ENCODE measurements at regions not wholly inside any gene's neighbourhood (a gene's known extent, or its start where the extent isn't known, plus 50 kb on each side); places are given as distances from the start of the nearest gene placed in this dataset.

DNA sequence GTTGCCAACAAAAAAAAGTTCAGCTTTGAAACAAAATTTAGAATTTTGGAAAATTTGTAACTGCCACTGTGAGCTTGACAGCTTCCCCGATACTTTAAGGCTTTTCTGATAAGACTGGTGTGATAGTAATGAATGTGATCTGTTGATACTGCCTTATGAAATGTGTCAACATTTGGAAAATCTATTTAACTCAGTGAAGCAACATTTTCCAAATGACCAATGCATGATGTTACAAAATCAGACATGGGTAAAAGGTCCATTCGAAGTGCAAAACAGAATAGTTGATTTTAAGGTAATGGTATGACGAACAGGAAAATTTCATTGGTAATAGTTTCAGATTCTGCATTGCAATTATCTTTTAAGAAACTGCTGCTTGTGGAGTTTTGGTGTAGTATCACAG is 175.4 kb downstream of the SEM1 start:
- no peak for ATAC-seq
- H3K27ac Mint-ChIP-seq = no peak overlapping the region
- no peaks in the 10 kb centered on the region for H3K4me1 Mint-ChIP-seq

DNA sequence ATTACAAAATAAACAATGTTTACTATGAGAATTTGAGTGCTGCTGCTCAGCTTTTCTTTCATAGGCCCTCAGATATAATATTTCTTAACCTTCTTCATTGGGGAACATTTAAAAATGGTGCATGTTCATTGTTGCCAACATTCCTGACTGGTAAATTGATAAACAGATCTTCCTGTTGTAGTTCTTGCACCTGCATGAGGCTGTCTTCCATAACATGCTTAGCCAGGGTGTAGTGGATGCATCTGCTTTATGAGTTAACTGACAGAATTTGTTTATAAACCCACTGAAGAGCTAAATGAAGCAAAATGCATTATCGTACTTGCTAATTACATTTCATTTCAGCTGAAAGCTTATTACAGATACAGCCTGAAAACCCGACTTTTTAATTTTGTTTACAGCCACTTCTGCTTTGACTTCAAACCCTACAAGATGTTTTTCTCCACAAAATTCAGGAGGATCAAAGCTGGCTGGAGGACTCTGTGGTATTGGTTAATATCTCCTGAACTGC is 177.2 kb downstream of the SEM1 start:
- Mint-ChIP-seq H3K36me3 (no peaks in the 10 kb centered on the region), H3K9me3 (no peaks in the 10 kb centered on the region), H3K4me1 (no peaks in the 10 kb centered on the region), H3K4me3 (no peak overlapping the region), H3K27ac (no peak overlapping the region), H3K27me3 (peaks cover 11% of the 10 kb centered on the region)
- ATAC-seq = no peak

More for the DNA sequence above, 175.4 kb downstream of the SEM1 start:
- Mint-ChIP-seq H3K9me3 (no peaks in the 10 kb centered on the region), H3K36me3 (no peaks in the 10 kb centered on the region), H3K4me3 (no peak overlapping the region), H3K27me3 (peaks cover 11% of the 10 kb centered on the region)

DNA sequence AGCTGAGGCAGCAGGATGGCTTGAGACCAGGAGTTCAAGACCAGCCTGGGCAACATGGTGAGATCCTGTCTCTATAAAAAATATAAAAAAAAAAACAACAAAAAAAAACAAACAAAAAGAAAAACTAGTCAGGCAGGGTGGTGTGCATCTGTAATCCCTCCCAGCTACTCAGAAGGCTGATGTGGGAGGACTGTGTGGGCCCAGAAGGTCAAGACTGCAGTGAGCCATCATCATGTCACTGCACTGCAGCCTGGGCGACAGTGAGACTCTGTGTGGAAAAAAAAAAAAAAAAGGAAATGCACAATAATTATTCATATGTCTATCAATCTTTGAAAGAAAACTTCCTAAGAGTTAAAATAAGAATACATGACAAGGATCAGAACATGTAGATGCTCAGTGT is 178.3 kb downstream of the SEM1 start:
- Mint-ChIP-seq H3K27me3 (peaks cover 11% of the 10 kb centered on the region), H3K9me3 (no peaks in the 10 kb centered on the region), H3K27ac (no peak overlapping the region), H3K4me3 (no peak overlapping the region), H3K36me3 (no peaks in the 10 kb centered on the region), H3K4me1 (no peaks in the 10 kb centered on the region)
- no peak for ATAC-seq

DNA sequence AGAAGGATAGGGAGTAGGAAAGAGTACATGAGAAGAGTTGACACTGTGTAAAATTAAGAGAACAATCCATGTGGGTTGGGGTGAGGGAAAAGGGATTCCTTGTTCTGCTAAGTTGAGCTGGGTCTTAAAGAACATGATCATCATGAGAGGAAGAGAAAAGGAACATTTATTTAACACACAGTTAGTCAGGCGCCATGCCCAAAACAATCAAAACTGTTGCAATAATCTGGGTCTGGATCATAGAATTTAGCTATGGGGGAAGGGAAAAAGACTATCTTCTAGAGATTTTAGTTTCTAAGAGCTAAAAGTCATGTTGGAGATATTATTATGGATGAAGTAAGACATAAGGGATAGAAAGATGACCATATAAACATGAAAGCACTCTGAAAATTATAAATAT is 178.9 kb downstream of the SEM1 start:
- no peak for ATAC-seq
- no peak overlapping the region for H3K27ac Mint-ChIP-seq

DNA sequence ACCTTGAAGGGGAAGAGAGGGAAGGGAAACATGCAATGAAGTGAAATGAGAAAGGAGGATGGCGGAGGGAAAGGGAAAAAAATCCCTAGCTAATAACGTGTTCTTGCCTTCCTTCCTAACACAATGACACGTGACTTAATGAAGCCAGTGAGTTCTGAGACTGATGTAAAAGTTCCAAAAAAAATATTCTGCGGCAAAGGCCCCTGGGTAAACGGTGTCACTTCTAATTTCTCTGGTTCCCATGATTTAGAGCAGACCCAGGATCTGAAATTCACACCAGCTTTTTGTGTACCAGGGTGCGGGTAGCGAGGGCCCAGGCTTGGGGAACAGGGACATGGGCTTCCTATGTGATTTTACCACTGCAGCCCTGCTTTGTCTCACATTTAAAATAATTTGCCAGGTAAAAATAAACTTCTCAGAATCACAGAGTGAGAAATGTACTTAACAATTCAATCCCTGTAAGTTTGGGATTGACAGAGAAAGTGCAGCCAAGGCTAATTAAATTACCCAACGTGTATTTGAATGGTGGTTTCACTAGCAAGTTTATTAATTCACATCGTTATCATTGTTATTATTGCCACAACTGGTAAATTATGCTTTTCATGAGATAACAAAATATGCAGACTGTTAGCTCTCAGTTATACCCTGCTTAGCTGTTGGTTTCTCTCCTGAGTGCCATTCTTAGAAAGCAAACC is 182.4 kb downstream of the SEM1 start:
- Mint-ChIP-seq H3K4me3 (no peak overlapping the region), H3K4me1 (no peaks in the 10 kb centered on the region), H3K9me3 (no peaks in the 10 kb centered on the region), H3K27ac (no peak overlapping the region), H3K36me3 (no peaks in the 10 kb centered on the region), H3K27me3 (peaks cover 11% of the 10 kb centered on the region)
- ATAC-seq = no peak

More for the DNA sequence above, 178.9 kb downstream of the SEM1 start:
- Mint-ChIP-seq H3K36me3 (no peaks in the 10 kb centered on the region), H3K4me1 (no peaks in the 10 kb centered on the region), H3K27me3 (peaks cover 11% of the 10 kb centered on the region), H3K9me3 (no peaks in the 10 kb centered on the region), H3K4me3 (no peak overlapping the region)

DNA sequence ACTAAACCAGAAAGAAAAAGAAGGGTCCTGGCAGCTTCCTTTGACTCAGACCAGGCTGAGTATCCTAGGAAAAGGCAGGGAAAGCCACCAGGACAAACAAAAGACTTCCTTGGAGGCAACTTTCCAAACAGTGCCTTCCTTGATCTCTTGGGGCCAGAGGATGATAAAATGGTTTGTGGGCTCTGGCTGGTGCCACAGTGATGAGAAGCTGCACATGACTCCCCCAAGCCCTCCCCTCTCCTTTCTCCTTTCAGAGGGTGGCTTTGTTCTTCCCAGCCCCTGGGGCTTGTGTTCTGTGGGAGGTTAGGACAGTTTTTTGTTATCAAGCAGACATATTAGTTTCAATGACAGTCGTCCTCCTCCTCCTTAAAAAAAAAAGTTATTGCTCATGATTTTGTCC is 183.2 kb downstream of the SEM1 start:
- Mint-ChIP-seq H3K9me3 (no peaks in the 10 kb centered on the region), H3K36me3 (no peaks in the 10 kb centered on the region), H3K4me3 (no peak overlapping the region), H3K27me3 (peaks cover 11% of the 10 kb centered on the region), H3K4me1 (no peaks in the 10 kb centered on the region), H3K27ac (no peak overlapping the region)
- ATAC-seq = no peak

DNA sequence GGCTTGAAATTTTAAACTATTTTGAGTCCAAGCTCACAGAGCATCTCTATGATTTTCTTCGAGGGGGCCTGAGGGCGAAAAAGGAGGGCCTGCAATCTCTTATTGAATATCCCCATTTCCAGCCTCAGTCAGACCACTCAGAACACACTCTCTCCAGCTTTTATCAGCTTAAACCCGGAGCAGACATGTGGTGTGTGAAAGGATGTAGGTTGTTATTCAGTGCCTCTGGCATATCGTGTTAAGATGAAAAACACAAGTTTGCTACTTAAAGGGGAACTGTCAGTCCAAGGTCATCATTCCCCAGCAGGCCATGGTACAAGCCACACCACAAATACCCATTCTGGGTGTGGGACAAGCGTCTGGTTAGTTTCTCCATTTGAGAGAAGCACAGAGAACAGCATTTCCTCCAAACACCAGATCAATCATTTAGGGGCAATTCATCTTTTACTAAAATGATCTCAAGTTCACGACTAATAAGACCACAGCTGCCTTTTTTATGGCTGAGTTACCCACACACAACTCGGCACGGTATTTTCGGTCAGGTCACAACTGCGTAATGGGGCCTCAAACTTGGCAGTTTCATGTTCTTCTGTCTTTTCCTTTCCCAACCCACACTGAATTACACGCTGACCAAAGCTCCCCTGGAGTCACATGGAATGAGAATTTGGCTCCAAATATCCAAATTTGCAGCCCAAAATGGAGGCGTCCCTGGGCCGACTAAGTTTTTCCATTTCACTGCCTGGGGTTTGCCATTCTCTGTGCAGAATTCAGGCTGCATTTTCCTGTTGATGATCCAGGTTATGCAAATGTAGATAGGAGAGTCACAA is 188.4 kb downstream of the SEM1 start:
- no peak overlapping the region for H3K27ac Mint-ChIP-seq
- H3K27me3 Mint-ChIP-seq = no peaks in the 10 kb centered on the region
- H3K36me3 Mint-ChIP-seq = no peaks in the 10 kb centered on the region
- H3K4me1 Mint-ChIP-seq = no peaks in the 10 kb centered on the region
- ATAC-seq = no peak
- H3K4me3 Mint-ChIP-seq = no peak overlapping the region
- peaks cover 3% of the 10 kb centered on the region for H3K9me3 Mint-ChIP-seq

DNA sequence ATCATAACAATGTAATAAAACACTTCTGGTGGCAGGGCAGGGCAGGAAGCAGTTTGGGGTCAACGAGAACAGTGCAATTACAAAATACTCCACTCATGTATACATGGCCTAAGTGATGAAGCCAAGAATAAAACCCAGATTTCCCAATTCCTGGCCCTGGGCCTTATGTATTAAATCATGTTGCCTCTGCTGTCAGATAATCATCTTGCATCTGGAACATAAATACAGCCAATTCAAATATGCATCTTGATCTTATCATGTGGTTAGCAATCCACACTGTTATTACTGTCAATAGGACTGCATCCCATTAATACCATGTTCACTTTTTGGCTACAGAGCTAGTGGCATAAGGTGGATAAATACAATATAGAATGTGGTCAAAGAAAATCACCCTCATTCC is 186.5 kb upstream of the SLC25A13 start:
- H3K27me3 Mint-ChIP-seq = peaks cover 11% of the 10 kb centered on the region
- no peak for ATAC-seq
- H3K4me1 Mint-ChIP-seq = no peaks in the 10 kb centered on the region
- H3K36me3 Mint-ChIP-seq = no peaks in the 10 kb centered on the region
- H3K27ac Mint-ChIP-seq = no peak overlapping the region
- no peak overlapping the region for H3K4me3 Mint-ChIP-seq
- no peaks in the 10 kb centered on the region for H3K9me3 Mint-ChIP-seq

DNA sequence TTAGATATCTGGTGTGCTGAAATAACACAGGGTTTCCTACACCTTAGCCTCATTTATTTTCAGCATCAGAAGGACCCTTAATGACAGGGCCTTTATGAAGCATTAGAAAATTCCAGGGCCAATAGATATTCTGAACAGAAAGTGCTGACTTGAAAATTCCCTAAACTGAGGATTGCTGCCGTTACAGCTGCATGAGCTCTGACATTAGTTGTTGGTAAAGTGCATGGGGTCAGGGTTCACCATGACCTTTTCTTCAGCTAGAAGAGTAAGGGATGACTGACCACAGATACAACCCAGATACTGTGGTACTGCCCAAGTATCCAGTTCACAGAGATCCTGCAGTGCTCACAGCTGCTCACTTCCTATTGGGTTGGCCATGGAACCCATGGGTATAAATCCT is 181.7 kb upstream of the SLC25A13 start:
- Mint-ChIP-seq H3K4me1 (no peaks in the 10 kb centered on the region), H3K27ac (no peak overlapping the region), H3K4me3 (no peak overlapping the region), H3K27me3 (no peaks in the 10 kb centered on the region), H3K36me3 (no peaks in the 10 kb centered on the region), H3K9me3 (no peaks in the 10 kb centered on the region)
- no peak for ATAC-seq

DNA sequence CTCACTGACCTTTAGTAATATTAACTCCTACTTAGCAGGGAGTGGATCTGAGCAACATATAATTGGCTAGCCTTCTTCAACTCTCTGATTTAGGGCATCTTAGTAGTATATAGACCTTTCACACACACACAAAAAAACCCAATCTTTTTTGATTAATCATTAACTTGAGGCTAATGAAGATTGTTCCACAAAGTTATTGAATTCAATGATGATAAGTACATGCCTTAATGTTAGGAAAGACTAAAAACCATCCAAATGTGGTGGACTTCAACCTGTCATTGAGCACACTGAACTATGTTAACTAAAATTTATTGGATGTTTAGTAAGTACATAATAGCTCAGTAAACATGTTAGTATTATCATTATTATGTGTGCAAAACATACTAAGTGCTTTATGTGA is 179.4 kb upstream of the SLC25A13 start:
- Mint-ChIP-seq H3K4me1 (no peaks in the 10 kb centered on the region), H3K27me3 (no peaks in the 10 kb centered on the region), H3K27ac (no peak overlapping the region), H3K4me3 (no peak overlapping the region), H3K9me3 (no peaks in the 10 kb centered on the region), H3K36me3 (no peaks in the 10 kb centered on the region)
- no peak for ATAC-seq

DNA sequence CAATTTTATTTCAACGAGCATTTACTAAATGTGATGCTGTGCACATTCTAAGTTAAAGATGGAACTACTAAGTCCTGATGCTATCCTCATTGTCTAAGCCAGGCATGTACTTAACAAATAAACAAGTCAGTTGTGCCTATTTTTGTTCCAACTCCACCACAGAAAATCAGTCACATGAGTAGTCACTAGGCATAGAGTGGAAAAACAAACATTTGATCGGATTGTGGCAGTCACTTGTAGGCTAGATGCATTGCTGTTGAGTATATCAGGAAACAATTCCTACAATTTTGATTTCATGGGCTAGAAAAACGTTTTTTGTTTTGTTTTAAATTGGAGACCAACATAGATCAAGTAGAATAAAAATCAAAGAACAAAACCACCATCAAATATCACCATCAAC is 177.6 kb upstream of the SLC25A13 start:
- peaks cover 3% of the 10 kb centered on the region for H3K27me3 Mint-ChIP-seq
- H3K4me3 Mint-ChIP-seq = no peak overlapping the region
- peaks cover 5% of the 10 kb centered on the region for H3K4me1 Mint-ChIP-seq
- H3K27ac Mint-ChIP-seq = no peak overlapping the region
- no peak for ATAC-seq
- no peaks in the 10 kb centered on the region for H3K36me3 Mint-ChIP-seq
- H3K9me3 Mint-ChIP-seq = no peaks in the 10 kb centered on the region

DNA sequence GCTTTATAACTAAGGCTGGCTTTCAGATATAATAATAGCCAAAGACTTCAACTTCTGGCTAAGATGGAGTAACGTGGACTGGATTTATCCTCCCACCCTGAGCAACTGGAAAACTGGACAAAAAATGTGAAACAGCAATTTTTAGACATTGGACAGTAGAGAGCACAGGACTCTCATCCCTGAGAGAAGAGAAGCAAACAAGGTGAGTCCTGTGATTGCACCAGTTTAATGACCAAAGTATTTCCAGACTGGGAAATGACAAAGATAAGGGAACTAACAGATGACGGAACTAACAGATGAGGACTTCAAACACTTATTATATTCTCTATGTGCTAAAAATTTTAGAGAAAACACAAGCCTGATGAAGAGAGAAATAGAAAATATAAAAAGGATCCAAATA is 175.7 kb upstream of the SLC25A13 start:
- Mint-ChIP-seq H3K27me3 (peaks cover 17% of the 10 kb centered on the region), H3K9me3 (no peaks in the 10 kb centered on the region), H3K4me1 (peaks cover 5% of the 10 kb centered on the region), H3K27ac (no peak overlapping the region), H3K4me3 (no peak overlapping the region), H3K36me3 (no peaks in the 10 kb centered on the region)
- ATAC-seq = no peak

DNA sequence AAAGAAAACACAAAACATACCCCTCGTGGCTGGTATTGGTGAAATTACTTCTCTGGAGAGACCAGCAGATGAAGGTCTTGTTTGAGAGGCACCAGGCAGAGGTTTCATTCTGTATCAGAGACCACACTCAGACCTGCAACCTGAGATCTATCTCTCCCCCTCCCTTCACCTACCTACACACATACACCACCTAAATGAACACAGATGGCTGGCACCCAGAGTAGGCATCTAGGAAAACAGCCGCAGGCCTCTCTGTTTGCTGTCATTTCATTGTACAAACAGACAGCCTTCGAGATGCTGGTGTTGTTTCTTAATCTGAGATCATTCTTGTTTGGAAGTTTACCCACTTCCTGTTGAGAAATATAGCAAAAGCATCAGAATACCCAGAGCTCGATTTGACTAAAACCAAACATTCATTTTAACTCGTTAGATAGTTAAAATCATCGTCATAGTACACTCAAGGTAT is 173.9 kb upstream of the SLC25A13 start:
- Mint-ChIP-seq H3K9me3 (no peaks in the 10 kb centered on the region), H3K4me3 (no peak overlapping the region), H3K27me3 (peaks cover 17% of the 10 kb centered on the region), H3K27ac (no peak overlapping the region), H3K36me3 (no peaks in the 10 kb centered on the region), H3K4me1 (peaks cover 5% of the 10 kb centered on the region)
- peak; percentile 74 for ATAC-seq

DNA sequence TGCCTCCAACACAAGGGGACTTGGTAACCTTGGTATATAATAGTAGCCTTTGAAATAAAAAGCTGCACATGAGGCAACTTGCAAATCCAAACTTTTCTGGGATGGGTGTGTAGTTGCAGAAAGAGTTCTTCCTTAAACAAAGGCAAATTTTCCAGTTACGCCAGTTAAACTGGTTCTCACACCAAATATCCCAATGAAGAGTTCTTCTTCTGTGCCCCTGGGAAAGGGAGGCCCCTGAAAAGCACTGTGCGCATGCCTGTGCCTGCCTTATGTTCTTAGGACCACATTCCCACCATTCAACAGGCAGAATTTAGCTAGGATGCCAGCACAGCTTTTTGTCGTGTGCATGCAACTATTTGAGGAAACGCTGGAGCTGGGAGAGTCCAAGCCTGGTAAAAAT is 164.8 kb upstream of the SLC25A13 start:
- Mint-ChIP-seq H3K36me3 (no peaks in the 10 kb centered on the region), H3K27ac (no peak overlapping the region), H3K4me1 (no peaks in the 10 kb centered on the region), H3K27me3 (no peaks in the 10 kb centered on the region), H3K9me3 (no peaks in the 10 kb centered on the region), H3K4me3 (no peak overlapping the region)
- no peak for ATAC-seq

DNA sequence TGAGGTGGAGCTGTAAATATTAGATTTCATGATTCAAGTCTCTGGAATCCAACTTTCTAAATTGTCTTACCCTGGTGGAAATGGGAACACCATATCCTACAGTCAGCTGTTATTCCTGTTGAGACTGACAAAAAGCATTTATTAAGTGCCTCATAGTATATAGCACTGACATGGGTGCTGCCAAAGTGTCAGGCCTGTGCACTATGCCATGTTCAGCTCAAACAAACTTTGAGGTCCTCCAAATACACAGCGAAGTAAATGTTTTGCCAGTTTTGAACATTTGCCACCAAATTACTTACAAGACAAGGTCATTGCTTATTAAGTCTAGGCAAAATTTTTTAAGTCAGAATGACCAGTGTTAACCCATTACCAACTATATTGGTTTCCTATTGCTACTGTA is 162.9 kb upstream of the SLC25A13 start:
- no peak overlapping the region for H3K27ac Mint-ChIP-seq

DNA sequence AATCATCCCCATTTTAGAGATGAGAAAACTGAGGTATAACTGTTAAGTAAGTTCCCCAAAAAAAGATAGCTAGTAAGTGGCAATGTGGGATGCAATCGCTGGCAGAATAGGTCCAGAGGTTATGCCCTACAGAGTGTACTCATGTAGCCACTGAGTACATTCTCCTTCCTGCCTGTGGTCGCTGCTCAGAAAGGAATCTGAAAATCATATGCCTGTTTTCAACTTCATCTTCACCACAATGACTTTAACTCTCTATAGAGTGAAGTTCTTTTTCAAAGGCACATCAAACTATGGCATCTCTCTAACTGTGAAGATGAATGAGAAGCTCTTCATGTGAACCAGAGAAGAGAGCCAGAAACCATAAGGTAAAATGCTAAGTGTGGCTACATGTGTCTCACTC is 162.2 kb upstream of the SLC25A13 start:
- no peak for ATAC-seq
- Mint-ChIP-seq H3K4me3 (no peak overlapping the region), H3K9me3 (no peaks in the 10 kb centered on the region), H3K4me1 (peaks cover under 1% of the 10 kb centered on the region), H3K27ac (no peak overlapping the region), H3K27me3 (no peaks in the 10 kb centered on the region), H3K36me3 (no peaks in the 10 kb centered on the region)

More for the DNA sequence above, 162.9 kb upstream of the SLC25A13 start:
- ATAC-seq = no peak
- no peaks in the 10 kb centered on the region for H3K36me3 Mint-ChIP-seq
- H3K4me3 Mint-ChIP-seq = no peak overlapping the region
- no peaks in the 10 kb centered on the region for H3K9me3 Mint-ChIP-seq
- H3K27me3 Mint-ChIP-seq = no peaks in the 10 kb centered on the region
- no peaks in the 10 kb centered on the region for H3K4me1 Mint-ChIP-seq

All from stimulated activated memory B cell treated with anti-CD40 and anti-IgM and Interleukin-4, amounts not matched to agents 10 μg/mL and 1 μg/mL and 100 μg/mL, for 72 hours (primary cell).